ENCODE measurements at regions not wholly inside any gene's neighbourhood (a gene's known extent, or its start where the extent isn't known, plus 50 kb on each side); places are given as distances from the start of the nearest gene placed in this dataset.

- TF ChIP-seq CTCF (IDR thresholded peaks at IDR 0.05) (no peak), TCF7L2 (IDR thresholded peaks at IDR 0.05; ENCODE audit: low read depth, low read length) (no peak)
These were observed 278.3 kb downstream of the RAP2B start for GRCh38 chr3:153440311-153440710.

All from Panc1 (cell line).